HFF-Myc (cell line): ENCODE measurements at regions not wholly inside any gene's neighbourhood (a gene's known extent, or its start where the extent isn't known, plus 50 kb on each side); places are given as distances from the start of the nearest gene placed in this dataset.

ENCODE experiments used
- DNase-seq: peaks from one replicate; pipeline ENCODE4 v3.0.0-alpha.2; 2011; ENCODE audit warnings: low read depth; ENCODE audit errors: extremely low read depth
- H3K4me3 ChIP-seq: replicated peaks from 2 replicates; pipeline ENCODE4 v1.5.1; 2011; ENCODE audit warnings: low read depth, mild to moderate bottlenecking, control low read depth, low read length
- TF ChIP-seq, protein P1 (sequence below): IDR thresholded peaks from 2 replicates; pipeline ENCODE4 v1.5.1; 2012; ENCODE audit warnings: mild to moderate bottlenecking, low read depth, low read length, control low read depth; ENCODE audit errors: missing control alignments

DNA sequence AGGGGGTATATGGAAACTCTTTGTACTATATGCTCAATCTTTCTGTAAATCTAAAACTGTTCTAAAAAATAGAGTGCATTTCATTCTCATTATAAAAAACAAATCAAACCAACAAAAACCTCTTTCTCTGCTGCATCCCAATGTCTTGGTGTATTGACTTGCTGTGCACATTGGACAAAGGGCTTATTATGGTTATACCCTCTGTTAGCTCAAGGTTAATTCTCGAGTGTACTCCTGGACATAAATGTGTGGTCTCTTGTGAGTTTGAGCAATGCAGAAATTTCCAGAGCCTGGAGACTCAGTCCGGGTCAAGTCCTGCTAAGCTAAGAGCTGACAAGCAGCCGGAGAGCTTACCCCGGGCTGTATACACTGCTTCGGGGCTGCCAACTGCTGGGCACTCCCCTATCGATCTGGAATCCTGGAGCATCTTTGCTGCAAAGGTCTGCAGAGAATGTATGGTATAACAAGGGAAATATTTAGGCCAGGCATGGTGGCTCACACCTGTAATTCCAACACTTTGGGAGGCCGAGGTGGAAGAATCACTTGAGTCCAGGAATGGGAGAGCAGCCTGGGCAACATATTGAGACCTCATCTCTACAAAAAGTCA, 66.2 kb upstream of the BRD7 start:
- DNase-seq, result no peak
- no peak overlapping the region for H3K4me3 ChIP-seq
- TF ChIP-seq, protein P1, sequence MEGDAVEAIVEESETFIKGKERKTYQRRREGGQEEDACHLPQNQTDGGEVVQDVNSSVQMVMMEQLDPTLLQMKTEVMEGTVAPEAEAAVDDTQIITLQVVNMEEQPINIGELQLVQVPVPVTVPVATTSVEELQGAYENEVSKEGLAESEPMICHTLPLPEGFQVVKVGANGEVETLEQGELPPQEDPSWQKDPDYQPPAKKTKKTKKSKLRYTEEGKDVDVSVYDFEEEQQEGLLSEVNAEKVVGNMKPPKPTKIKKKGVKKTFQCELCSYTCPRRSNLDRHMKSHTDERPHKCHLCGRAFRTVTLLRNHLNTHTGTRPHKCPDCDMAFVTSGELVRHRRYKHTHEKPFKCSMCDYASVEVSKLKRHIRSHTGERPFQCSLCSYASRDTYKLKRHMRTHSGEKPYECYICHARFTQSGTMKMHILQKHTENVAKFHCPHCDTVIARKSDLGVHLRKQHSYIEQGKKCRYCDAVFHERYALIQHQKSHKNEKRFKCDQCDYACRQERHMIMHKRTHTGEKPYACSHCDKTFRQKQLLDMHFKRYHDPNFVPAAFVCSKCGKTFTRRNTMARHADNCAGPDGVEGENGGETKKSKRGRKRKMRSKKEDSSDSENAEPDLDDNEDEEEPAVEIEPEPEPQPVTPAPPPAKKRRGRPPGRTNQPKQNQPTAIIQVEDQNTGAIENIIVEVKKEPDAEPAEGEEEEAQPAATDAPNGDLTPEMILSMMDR, result no peak

GRCh38 chr16:50430076-50430475, 61.3 kb upstream of the BRD7 start:
- no peak overlapping the region for H3K4me3 ChIP-seq
- TF ChIP-seq, protein P1, result no peak
- DNase-seq, result no peak

GRCh38 chr16:50428742-50429141, 60.0 kb upstream of the BRD7 start:
- H3K4me3 ChIP-seq, result no peak overlapping the region
- no peak for DNase-seq
- TF ChIP-seq, protein P1, result no peak

DNA sequence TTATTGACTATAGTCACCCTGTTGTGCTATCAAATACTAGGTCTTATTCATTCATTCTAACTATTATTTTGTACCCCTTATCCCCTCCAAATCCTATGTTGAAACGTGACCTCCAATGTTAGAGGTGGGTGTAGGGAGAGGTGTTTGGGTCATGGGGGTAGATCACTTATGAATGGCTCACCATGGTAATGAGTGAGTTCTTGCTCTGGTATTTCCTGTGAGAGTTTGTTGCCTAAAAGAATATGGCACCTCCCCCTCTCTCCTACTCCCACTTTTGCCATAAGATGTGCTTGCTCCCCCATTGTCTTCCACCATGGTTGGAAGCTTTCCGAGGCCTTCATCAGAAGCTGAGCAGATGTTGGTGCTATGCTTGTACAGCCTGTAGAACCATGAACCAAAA, 59.3 kb upstream of the BRD7 start:
- no peak overlapping the region for H3K4me3 ChIP-seq
- TF ChIP-seq, protein P1, result no peak
- no peak for DNase-seq

- TF ChIP-seq, protein P1, result no peak
- no peak overlapping the region for H3K4me3 ChIP-seq
- no peak for DNase-seq
Observed at GRCh38 chr16:50427107-50427506, 58.3 kb upstream of the BRD7 start.

- no peak for DNase-seq
- no peak overlapping the region for H3K4me3 ChIP-seq
- TF ChIP-seq, protein P1, result no peak
Observed at GRCh38 chr16:50425648-50426047, 56.9 kb upstream of the BRD7 start.

- no peak for DNase-seq
- TF ChIP-seq, protein P1, result no peak
- no peak overlapping the region for H3K4me3 ChIP-seq
Observed at GRCh38 chr16:50425044-50425443, 56.3 kb upstream of the BRD7 start.
